ENCODE measurements at regions not wholly inside any gene's neighbourhood (a gene's known extent, or its start where the extent isn't known, plus 50 kb on each side); places are given as distances from the start of the nearest gene placed in this dataset.

- TF ChIP-seq, protein P1, sequence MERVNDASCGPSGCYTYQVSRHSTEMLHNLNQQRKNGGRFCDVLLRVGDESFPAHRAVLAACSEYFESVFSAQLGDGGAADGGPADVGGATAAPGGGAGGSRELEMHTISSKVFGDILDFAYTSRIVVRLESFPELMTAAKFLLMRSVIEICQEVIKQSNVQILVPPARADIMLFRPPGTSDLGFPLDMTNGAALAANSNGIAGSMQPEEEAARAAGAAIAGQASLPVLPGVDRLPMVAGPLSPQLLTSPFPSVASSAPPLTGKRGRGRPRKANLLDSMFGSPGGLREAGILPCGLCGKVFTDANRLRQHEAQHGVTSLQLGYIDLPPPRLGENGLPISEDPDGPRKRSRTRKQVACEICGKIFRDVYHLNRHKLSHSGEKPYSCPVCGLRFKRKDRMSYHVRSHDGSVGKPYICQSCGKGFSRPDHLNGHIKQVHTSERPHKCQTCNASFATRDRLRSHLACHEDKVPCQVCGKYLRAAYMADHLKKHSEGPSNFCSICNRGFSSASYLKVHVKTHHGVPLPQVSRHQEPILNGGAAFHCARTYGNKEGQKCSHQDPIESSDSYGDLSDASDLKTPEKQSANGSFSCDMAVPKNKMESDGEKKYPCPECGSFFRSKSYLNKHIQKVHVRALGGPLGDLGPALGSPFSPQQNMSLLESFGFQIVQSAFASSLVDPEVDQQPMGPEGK (CRISPR knock-in tag; IDR thresholded peaks at IDR 0.05; ENCODE audit: borderline replicate concordance), result no peak
- TF ChIP-seq BACH2 (CRISPR knock-in tag; IDR thresholded peaks at IDR 0.05; ENCODE audit: borderline replicate concordance), result no peak
- no peak for TF ChIP-seq ZNF70 (CRISPR knock-in tag; IDR thresholded peaks at IDR 0.05)
- no peak for TF ChIP-seq ARNTL (CRISPR knock-in tag; IDR thresholded peaks at IDR 0.05; ENCODE audit: borderline replicate concordance, low read depth)
- no peak for TF ChIP-seq SNAI2 (CRISPR knock-in tag; IDR thresholded peaks at IDR 0.05)
- no peak for TF ChIP-seq GLIS3 (CRISPR knock-in tag; IDR thresholded peaks at IDR 0.05)
- TF ChIP-seq ZFP3 (CRISPR knock-in tag; IDR thresholded peaks at IDR 0.05), result no peak
- TF ChIP-seq CSDC2 (CRISPR knock-in tag; IDR thresholded peaks at IDR 0.05), result no peak
- TF ChIP-seq ZC3H10 (CRISPR knock-in tag; IDR thresholded peaks at IDR 0.05), result no peak
- TF ChIP-seq, protein P2, sequence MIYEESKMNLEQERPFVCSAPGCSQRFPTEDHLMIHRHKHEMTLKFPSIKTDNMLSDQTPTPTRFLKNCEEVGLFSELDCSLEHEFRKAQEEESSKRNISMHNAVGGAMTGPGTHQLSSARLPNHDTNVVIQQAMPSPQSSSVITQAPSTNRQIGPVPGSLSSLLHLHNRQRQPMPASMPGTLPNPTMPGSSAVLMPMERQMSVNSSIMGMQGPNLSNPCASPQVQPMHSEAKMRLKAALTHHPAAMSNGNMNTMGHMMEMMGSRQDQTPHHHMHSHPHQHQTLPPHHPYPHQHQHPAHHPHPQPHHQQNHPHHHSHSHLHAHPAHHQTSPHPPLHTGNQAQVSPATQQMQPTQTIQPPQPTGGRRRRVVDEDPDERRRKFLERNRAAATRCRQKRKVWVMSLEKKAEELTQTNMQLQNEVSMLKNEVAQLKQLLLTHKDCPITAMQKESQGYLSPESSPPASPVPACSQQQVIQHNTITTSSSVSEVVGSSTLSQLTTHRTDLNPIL (CRISPR knock-in tag; IDR thresholded peaks at IDR 0.05; ENCODE audit: low read depth), result no peak
- no peak for TF ChIP-seq ISL1 (CRISPR knock-in tag; IDR thresholded peaks at IDR 0.05)
- no peak for TF ChIP-seq OSR1 (CRISPR knock-in tag; IDR thresholded peaks at IDR 0.05)
- TF ChIP-seq ZFP30 (CRISPR knock-in tag; IDR thresholded peaks at IDR 0.05), result no peak
- no peak for TF ChIP-seq RARB (CRISPR knock-in tag; IDR thresholded peaks at IDR 0.05)
Measured at GRCh38 chr9:109935406-109936087, 155.5 kb downstream of the PALM2AKAP2 start.
